ENCODE measurements at regions not wholly inside any gene's neighbourhood (a gene's known extent, or its start where the extent isn't known, plus 50 kb on each side); places are given as distances from the start of the nearest gene placed in this dataset.

DNA sequence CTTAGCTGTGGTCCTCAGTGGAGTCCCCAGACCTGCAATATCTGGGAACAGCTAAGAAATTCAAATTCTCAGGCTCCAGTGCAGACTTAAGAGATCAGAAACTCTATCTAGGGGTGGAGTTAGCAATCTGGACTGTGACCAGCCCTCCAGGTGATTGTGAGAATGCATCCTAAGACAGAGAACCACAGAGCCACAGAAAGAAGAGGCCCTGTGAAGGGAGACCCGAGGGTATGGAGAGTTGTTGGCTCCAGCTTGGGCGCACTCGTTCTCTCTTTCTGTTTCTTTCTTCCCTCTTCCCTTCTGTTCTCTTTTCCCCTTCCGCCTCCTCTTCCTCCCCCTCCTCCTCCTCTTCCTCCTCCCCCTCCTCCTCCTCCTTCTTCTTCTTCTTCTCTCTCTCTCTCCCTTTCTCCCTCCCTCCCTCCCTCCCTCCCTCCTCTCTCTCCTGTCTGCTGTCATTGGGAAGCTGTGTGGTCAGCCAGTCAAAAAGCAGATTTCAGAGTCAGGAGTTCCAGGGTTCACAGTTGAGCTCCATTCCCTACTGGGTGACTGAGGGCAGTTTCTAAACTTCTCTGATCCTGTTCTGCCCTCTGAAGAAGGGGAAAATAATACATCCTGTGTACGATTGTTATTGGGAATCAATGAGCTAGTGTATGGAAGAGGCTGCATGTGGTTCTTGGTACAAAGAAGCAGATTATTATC is 62.1 kb upstream of the STEAP1B start:
- no peak for ATAC-seq

- peak; percentile 10 for ATAC-seq
Observed at GRCh38 chr7:22561321-22561811, 61.4 kb upstream of the STEAP1B start.

DNA sequence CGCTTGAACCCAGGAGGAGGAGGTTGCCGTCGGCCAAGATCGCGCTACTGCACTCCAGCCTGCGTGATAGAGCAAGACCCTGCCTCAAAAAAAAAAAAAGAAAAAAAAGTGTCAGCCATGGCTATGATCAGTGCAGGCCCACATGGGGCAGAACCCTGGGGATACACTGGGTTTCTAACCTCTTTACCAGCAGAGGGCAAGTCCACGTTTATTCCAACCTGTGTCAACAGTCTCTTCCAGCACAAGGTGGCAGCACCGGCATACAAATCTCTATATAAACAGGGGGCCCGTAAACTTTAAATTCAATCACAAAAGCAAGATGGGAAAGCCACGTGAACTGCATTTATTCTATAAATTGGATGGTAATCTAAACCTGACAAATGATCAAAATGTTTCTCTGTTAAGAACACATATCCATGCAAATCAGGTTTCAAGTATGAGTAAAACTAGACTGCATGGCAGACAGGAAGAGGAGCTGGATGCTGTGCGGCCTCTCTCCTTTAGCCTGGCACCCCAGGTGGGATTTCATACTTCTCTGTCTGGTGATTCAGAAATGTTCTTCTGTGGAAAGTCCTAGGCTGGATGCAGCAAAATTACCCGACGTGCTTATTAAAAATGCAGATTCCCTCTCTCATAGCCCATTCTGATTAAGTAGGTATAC is 60.0 kb upstream of the STEAP1B start:
- peak; percentile 85 for ATAC-seq

DNA sequence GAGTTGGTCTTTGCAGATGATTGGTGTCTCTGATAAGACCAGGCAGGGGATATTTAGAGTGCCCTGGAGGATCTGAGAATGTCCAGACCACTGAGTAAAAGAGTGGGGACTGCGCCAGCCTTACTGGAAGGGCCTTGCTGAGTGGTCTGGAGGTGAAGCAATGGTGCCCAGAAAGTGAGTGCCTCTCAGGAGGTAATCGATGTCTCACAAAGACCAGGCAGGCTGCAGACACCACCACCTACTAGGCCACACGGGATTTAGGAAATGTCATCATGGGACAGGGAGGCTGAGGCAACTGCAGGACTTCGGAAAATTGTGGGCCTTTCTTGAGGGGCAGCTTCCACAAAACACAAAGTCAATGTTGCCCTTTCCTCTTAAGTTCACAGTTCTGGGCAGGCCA is 57.2 kb upstream of the STEAP1B start:
- no peak for ATAC-seq

GRCh38 chr7:22555476-22555875 is 55.5 kb upstream of the STEAP1B start:
- ATAC-seq: no peak

GRCh38 chr7:22554184-22554583 is 54.2 kb upstream of the STEAP1B start:
- no peak for ATAC-seq

- ATAC-seq: no peak
Observed at GRCh38 chr7:22551768-22552513, 52.0 kb upstream of the STEAP1B start.

DNA sequence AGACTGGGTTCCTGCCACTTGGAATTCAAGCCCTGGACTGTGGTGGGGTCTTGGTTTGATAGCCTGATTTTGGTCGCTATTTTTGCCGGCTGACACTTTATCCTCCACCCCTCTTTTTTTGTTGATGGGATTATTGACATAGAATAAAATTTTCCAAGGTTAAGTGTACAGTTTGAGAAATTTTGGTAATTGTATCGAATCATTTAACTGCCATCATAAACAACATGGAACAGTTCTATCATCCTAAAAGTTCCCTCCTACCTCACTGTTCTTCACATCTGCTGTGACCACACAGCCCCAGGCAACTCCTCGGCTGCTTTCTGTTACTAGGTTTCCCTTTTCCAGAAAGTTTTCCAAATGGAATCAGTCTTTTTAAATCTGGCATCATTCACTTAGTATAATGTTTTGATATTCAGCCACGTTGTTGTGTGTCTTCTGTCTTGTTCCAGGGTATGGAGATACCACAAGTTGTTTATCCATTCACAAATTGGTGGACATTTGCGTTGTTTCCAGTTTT is 50.6 kb upstream of the STEAP1B start:
- ATAC-seq: no peak

GRCh38 chr7:22549667-22550513 is 49.9 kb upstream of the STEAP1B start:
- ATAC-seq: peak; percentile 51

All from esophagus mucosa (tissue), 1 donor.